ENCODE measurements at regions not wholly inside any gene's neighbourhood (a gene's known extent, or its start where the extent isn't known, plus 50 kb on each side); places are given as distances from the start of the nearest gene placed in this dataset.
"Not testable (repeated sequence)": the region's sequence is repeated elsewhere in the genome, so short reads cannot be mapped to it uniquely, and the experiment has no call there.

- Histone ChIP-seq H3K36me3 (ENCODE audit: control insufficient read depth in 3 of 3, insufficient read depth in 3 of 3, low read length in 3 of 3) (no peaks in the 10 kb centered on the region), H3K9me3 (ENCODE audit: control insufficient read depth in 3 of 3, low read length in 3 of 3) (no peaks in the 10 kb centered on the region), H3K9ac (ENCODE audit: low read depth in 1 of 3, low read length in 3 of 3) (no peak overlapping the region), H3K27me3 (ENCODE audit: control insufficient read depth in 3 of 3, insufficient read depth in 3 of 3, low read length in 3 of 3) (no peaks in the 10 kb centered on the region), H3K4me3 (ENCODE audit: low read length in 3 of 3) (no peak overlapping the region), H3K4me1 (ENCODE audit: control insufficient read depth in 3 of 3, insufficient read depth in 3 of 3, low read length in 3 of 3) (no peaks in the 10 kb centered on the region), H3K27ac (ENCODE audit: low read depth, low read length) (no peak overlapping the region)
These were observed 191.8 kb upstream of the CCNG1 start for GRCh38 chr5:163245584-163245983.

GRCh38 chr5:163248333-163248732 lies 189.1 kb upstream of the CCNG1 start:
- Histone ChIP-seq H3K4me3 (ENCODE audit: low read length in 3 of 3) (no peak overlapping the region), H3K9me3 (ENCODE audit: control insufficient read depth in 3 of 3, low read length in 3 of 3) (no peaks in the 10 kb centered on the region), H3K27ac (ENCODE audit: low read depth, low read length) (no peak overlapping the region), H3K27me3 (ENCODE audit: control insufficient read depth in 3 of 3, insufficient read depth in 3 of 3, low read length in 3 of 3) (no peaks in the 10 kb centered on the region), H3K4me1 (ENCODE audit: control insufficient read depth in 3 of 3, insufficient read depth in 3 of 3, low read length in 3 of 3) (no peaks in the 10 kb centered on the region), H3K36me3 (ENCODE audit: control insufficient read depth in 3 of 3, insufficient read depth in 3 of 3, low read length in 3 of 3) (no peaks in the 10 kb centered on the region), H3K9ac (ENCODE audit: low read depth in 1 of 3, low read length in 3 of 3) (no peak overlapping the region)

- Histone ChIP-seq H3K36me3 (ENCODE audit: control insufficient read depth in 3 of 3, insufficient read depth in 3 of 3, low read length in 3 of 3) (no peaks in the 10 kb centered on the region), H3K9ac (ENCODE audit: low read depth in 1 of 3, low read length in 3 of 3) (no peak overlapping the region), H3K4me1 (ENCODE audit: control insufficient read depth in 3 of 3, insufficient read depth in 3 of 3, low read length in 3 of 3) (no peaks in the 10 kb centered on the region), H3K27me3 (ENCODE audit: control insufficient read depth in 3 of 3, insufficient read depth in 3 of 3, low read length in 3 of 3) (no peaks in the 10 kb centered on the region), H3K4me3 (ENCODE audit: low read length in 3 of 3) (no peak overlapping the region), H3K9me3 (ENCODE audit: control insufficient read depth in 3 of 3, low read length in 3 of 3) (no peaks in the 10 kb centered on the region), H3K27ac (ENCODE audit: low read depth, low read length) (no peak overlapping the region)
These were observed 188.5 kb upstream of the CCNG1 start for GRCh38 chr5:163248871-163249270.

GRCh38 chr5:163252950-163253349 lies 184.4 kb upstream of the CCNG1 start:
- Histone ChIP-seq H3K4me1 (ENCODE audit: control insufficient read depth in 3 of 3, insufficient read depth in 3 of 3, low read length in 3 of 3) (no peaks in the 10 kb centered on the region), H3K9ac (ENCODE audit: low read depth in 1 of 3, low read length in 3 of 3) (no peak overlapping the region), H3K27me3 (ENCODE audit: control insufficient read depth in 3 of 3, insufficient read depth in 3 of 3, low read length in 3 of 3) (no peaks in the 10 kb centered on the region), H3K27ac (ENCODE audit: low read depth, low read length) (no peak overlapping the region), H3K9me3 (ENCODE audit: control insufficient read depth in 3 of 3, low read length in 3 of 3) (no peaks in the 10 kb centered on the region), H3K36me3 (ENCODE audit: control insufficient read depth in 3 of 3, insufficient read depth in 3 of 3, low read length in 3 of 3) (no peaks in the 10 kb centered on the region), H3K4me3 (ENCODE audit: low read length in 3 of 3) (no peak overlapping the region)

- no peaks in the 10 kb centered on the region for H3K4me1 ChIP-seq (ENCODE audit: control insufficient read depth in 3 of 3, insufficient read depth in 3 of 3, low read length in 3 of 3)
- no peak overlapping the region for H3K4me3 ChIP-seq (ENCODE audit: low read length in 3 of 3)
- no peaks in the 10 kb centered on the region for H3K9me3 ChIP-seq (ENCODE audit: control insufficient read depth in 3 of 3, low read length in 3 of 3)
- no peaks in the 10 kb centered on the region for H3K27me3 ChIP-seq (ENCODE audit: control insufficient read depth in 3 of 3, insufficient read depth in 3 of 3, low read length in 3 of 3)
- no peaks in the 10 kb centered on the region for H3K36me3 ChIP-seq (ENCODE audit: control insufficient read depth in 3 of 3, insufficient read depth in 3 of 3, low read length in 3 of 3)
- H3K27ac ChIP-seq (ENCODE audit: low read depth, low read length) = no peak overlapping the region
- no peak overlapping the region for H3K9ac ChIP-seq (ENCODE audit: low read depth in 1 of 3, low read length in 3 of 3)
These were observed 177.9 kb upstream of the CCNG1 start for GRCh38 chr5:163259495-163259894.

- H3K9ac ChIP-seq (ENCODE audit: low read depth in 1 of 3, low read length in 3 of 3) = no peak overlapping the region
- H3K36me3 ChIP-seq (ENCODE audit: control insufficient read depth in 3 of 3, insufficient read depth in 3 of 3, low read length in 3 of 3) = no peaks in the 10 kb centered on the region
- H3K4me3 ChIP-seq (ENCODE audit: low read length in 3 of 3) = no peak overlapping the region
- no peak overlapping the region for H3K27ac ChIP-seq (ENCODE audit: low read depth, low read length)
- H3K27me3 ChIP-seq (ENCODE audit: control insufficient read depth in 3 of 3, insufficient read depth in 3 of 3, low read length in 3 of 3) = no peaks in the 10 kb centered on the region
- no peaks in the 10 kb centered on the region for H3K4me1 ChIP-seq (ENCODE audit: control insufficient read depth in 3 of 3, insufficient read depth in 3 of 3, low read length in 3 of 3)
- H3K9me3 ChIP-seq (ENCODE audit: control insufficient read depth in 3 of 3, low read length in 3 of 3) = no peaks in the 10 kb centered on the region
These were observed 176.9 kb upstream of the CCNG1 start for GRCh38 chr5:163260471-163260870.

- H3K4me3 ChIP-seq (ENCODE audit: low read length in 3 of 3) = no peak overlapping the region
- H3K27me3 ChIP-seq (ENCODE audit: control insufficient read depth in 3 of 3, insufficient read depth in 3 of 3, low read length in 3 of 3) = no peaks in the 10 kb centered on the region
- H3K27ac ChIP-seq (ENCODE audit: low read depth, low read length) = no peak overlapping the region
- H3K36me3 ChIP-seq (ENCODE audit: control insufficient read depth in 3 of 3, insufficient read depth in 3 of 3, low read length in 3 of 3) = no peaks in the 10 kb centered on the region
- H3K9me3 ChIP-seq (ENCODE audit: control insufficient read depth in 3 of 3, low read length in 3 of 3) = no peaks in the 10 kb centered on the region
- H3K9ac ChIP-seq (ENCODE audit: low read depth in 1 of 3, low read length in 3 of 3) = no peak overlapping the region
- H3K4me1 ChIP-seq (ENCODE audit: control insufficient read depth in 3 of 3, insufficient read depth in 3 of 3, low read length in 3 of 3) = no peaks in the 10 kb centered on the region
These were observed 176.4 kb upstream of the CCNG1 start for GRCh38 chr5:163260961-163261360.

GRCh38 chr5:163261647-163262269 lies 175.6 kb upstream of the CCNG1 start:
- no peaks in the 10 kb centered on the region for H3K27me3 ChIP-seq (ENCODE audit: control insufficient read depth in 3 of 3, insufficient read depth in 3 of 3, low read length in 3 of 3)
- no peaks in the 10 kb centered on the region for H3K9me3 ChIP-seq (ENCODE audit: control insufficient read depth in 3 of 3, low read length in 3 of 3)
- no peak overlapping the region for H3K4me3 ChIP-seq (ENCODE audit: low read length in 3 of 3)
- H3K4me1 ChIP-seq (ENCODE audit: control insufficient read depth in 3 of 3, insufficient read depth in 3 of 3, low read length in 3 of 3) = no peaks in the 10 kb centered on the region
- H3K27ac ChIP-seq (ENCODE audit: low read depth, low read length) = no peak overlapping the region
- H3K36me3 ChIP-seq (ENCODE audit: control insufficient read depth in 3 of 3, insufficient read depth in 3 of 3, low read length in 3 of 3) = no peaks in the 10 kb centered on the region
- H3K9ac ChIP-seq (ENCODE audit: low read depth in 1 of 3, low read length in 3 of 3) = no peak overlapping the region

GRCh38 chr5:163266249-163266648 lies 171.1 kb upstream of the CCNG1 start:
- H3K4me1 ChIP-seq (ENCODE audit: control insufficient read depth in 3 of 3, insufficient read depth in 3 of 3, low read length in 3 of 3); H3K36me3 ChIP-seq (ENCODE audit: control insufficient read depth in 3 of 3, insufficient read depth in 3 of 3, low read length in 3 of 3); H3K4me3 ChIP-seq (ENCODE audit: low read length in 3 of 3); H3K27me3 ChIP-seq (ENCODE audit: control insufficient read depth in 3 of 3, insufficient read depth in 3 of 3, low read length in 3 of 3); H3K9ac ChIP-seq (ENCODE audit: low read depth in 1 of 3, low read length in 3 of 3); H3K27ac ChIP-seq (ENCODE audit: low read depth, low read length); H3K9me3 ChIP-seq (ENCODE audit: control insufficient read depth in 3 of 3, low read length in 3 of 3): not testable (repeated sequence)

GRCh38 chr5:163269624-163270023 lies 167.8 kb upstream of the CCNG1 start:
- Histone ChIP-seq H3K36me3 (ENCODE audit: control insufficient read depth in 3 of 3, insufficient read depth in 3 of 3, low read length in 3 of 3) (no peaks in the 10 kb centered on the region), H3K27me3 (ENCODE audit: control insufficient read depth in 3 of 3, insufficient read depth in 3 of 3, low read length in 3 of 3) (no peaks in the 10 kb centered on the region), H3K4me3 (ENCODE audit: low read length in 3 of 3) (no peak overlapping the region), H3K9me3 (ENCODE audit: control insufficient read depth in 3 of 3, low read length in 3 of 3) (no peaks in the 10 kb centered on the region), H3K27ac (ENCODE audit: low read depth, low read length) (no peak overlapping the region), H3K9ac (ENCODE audit: low read depth in 1 of 3, low read length in 3 of 3) (no peak overlapping the region), H3K4me1 (ENCODE audit: control insufficient read depth in 3 of 3, insufficient read depth in 3 of 3, low read length in 3 of 3) (no peaks in the 10 kb centered on the region)

- Histone ChIP-seq H3K4me3 (ENCODE audit: low read length in 3 of 3) (no peak overlapping the region), H3K9me3 (ENCODE audit: control insufficient read depth in 3 of 3, low read length in 3 of 3) (no peaks in the 10 kb centered on the region), H3K9ac (ENCODE audit: low read depth in 1 of 3, low read length in 3 of 3) (no peak overlapping the region), H3K36me3 (ENCODE audit: control insufficient read depth in 3 of 3, insufficient read depth in 3 of 3, low read length in 3 of 3) (no peaks in the 10 kb centered on the region), H3K27ac (ENCODE audit: low read depth, low read length) (no peak overlapping the region), H3K27me3 (ENCODE audit: control insufficient read depth in 3 of 3, insufficient read depth in 3 of 3, low read length in 3 of 3) (no peaks in the 10 kb centered on the region), H3K4me1 (ENCODE audit: control insufficient read depth in 3 of 3, insufficient read depth in 3 of 3, low read length in 3 of 3) (no peaks in the 10 kb centered on the region)
These were observed 160.9 kb upstream of the CCNG1 start for GRCh38 chr5:163276466-163276865.
